GM18508 (cell line): ENCODE measurements at regions not wholly inside any gene's neighbourhood (a gene's known extent, or its start where the extent isn't known, plus 50 kb on each side); places are given as distances from the start of the nearest gene placed in this dataset.
"Not testable (repeated sequence)": the region's sequence is repeated elsewhere in the genome, so short reads cannot be mapped to it uniquely, and the experiment has no call there.

Experiments used
- ATAC-seq: cut with Tn5 transposase; IDR thresholded peaks from one replicate; pipeline ENCODE4 v1.9.1; 2021; ENCODE audit warnings: moderate number of reproducible peaks; ENCODE audit not compliant: insufficient read depth, unreplicated experiment

DNA sequence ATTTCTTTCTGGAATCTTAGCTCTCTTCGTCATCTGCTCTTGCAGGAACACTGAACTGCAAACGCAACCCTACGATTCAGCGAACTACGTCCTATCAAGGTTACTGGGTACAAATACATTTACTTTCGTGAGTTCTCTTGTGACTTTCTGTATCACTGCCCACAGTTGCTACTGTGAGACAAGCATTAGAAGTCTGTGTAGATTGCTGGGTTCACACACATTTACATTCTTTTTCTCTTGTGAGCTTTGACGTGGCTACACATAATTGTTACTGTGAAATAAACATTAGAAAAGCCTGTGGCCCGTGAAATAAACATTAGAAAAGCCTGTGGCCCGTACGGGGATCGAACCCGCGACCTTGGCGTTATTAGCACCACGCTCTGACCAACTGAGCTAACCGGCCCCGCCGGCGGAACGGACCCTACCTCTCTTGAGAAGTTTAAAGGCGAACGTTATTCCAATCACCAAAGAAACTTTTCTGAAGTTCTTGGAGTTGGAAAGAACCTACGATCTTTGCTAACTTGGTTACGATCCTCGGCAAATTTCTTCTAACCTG lies 61.2 kb upstream of the ZNF322 start:
- not testable (repeated sequence) for ATAC-seq

DNA sequence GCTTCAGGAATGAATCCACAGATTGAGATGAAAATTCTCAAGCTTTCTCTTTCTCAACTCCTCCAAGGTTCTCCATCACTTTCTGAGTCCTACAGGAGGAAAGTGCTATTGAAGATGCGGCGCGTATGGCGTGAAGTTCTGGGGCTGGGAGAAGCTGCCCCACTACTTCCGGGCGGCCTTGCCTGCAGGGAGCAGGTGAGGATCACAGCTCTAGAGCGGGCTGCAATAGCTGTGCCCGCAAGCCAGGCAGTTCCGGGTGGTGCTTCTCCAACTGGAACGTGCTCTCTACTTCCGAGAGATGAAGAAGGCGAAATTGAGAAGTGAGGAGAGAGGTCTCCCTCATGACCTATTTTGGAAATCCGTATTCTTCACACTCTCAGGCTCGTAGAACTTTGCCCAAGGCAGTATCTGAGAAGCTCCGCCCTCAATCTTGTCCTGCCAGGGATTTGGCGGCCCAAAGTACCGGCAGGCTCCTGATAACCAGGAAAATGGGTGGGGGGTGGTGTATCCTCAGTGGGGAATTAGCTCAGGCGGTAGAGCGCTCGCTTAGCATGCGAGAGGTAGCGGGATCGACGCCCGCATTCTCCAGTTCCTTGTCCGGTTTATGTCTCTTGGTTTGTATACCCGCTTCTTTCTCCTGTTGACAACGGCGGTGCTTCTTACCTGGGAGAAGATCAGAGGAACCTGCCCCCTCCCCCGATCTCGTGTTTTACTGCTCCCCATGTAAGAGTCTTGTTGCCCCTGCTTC lies 70.6 kb upstream of the ZNF322 start:
- ATAC-seq = not testable (repeated sequence)

DNA sequence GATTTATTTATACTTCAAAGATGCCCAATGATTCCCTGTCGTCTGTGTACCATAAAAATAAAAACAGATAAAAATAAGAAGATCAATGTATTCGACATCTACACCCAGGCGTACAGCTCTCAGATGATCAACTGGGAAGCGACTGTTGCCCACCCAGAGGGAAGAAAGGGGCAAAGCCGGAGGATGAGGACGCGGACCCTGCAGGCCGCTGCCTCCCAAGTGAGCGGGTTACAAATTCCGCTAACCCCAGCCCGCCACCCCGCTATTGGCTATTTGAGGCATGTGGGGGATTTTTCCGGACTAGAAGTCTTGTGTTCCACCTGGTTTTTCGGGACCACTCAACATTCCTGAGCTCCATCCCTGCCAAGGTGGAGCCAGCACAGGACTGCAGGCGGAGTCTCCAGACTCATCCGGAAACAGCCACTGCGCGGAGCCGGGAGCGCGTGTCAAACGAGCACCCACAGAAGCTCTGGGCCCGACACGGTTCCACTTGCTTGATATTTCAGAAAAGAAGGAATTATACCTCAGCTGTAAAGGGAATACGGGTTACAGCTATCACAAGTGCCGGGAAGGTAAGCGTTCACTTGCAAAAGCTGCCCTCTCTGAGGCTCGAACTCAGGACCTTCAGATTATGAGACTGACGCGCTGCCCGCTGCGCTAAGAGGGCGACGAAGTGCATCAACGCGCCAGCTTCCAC lies 75.4 kb upstream of the ZNF322 start:
- ATAC-seq = not testable (repeated sequence)

DNA sequence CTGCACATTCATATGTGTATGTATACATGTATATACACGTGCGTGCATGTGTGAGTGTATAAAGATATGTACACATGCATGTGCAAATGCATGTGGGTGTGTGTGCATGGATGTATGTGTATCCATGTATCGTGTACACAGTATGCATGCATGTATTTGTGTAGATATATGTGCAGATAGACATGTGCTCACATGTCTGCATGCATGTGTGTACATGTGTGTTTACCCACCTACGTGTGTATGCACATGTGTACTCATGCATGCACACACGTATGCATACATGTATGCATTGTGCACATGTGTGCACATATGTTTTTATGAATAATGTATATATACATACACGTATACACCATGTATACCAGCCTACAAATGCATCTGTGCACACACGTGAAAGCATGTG lies 80.3 kb upstream of the ZNF322 start:
- ATAC-seq = no peak

DNA sequence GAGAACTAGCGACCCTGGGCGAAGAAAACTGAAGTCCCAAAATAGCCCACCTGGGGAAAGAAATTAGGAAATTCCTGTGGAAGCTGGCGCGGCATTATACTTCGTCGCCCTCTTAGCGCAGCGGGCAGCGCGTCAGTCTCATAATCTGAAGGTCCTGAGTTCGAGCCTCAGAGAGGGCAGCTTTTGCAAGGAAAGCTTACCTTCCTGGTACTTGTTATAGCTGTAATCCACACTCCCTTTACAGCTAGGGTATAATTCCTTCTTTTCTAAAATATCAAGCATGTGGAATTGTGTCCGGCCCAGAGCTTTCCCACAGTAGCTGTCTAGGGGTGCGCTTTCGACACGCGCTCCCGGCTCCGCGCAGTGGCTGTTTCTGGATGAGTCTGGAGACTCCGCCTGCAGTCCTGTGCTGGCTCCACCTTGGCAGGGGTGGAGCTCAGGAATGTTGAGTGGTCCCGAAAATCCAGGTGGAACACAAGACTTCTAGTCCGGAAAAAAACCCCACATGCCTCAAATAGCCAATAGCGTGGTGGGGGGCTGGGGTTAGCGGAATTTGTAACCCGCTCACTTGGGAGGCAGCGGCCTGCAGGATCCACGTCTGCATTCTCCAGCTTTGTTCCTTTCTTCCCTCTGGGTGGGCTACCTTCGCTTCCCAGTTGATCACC lies 83.7 kb upstream of the ZNF322 start:
- no peak for ATAC-seq

DNA sequence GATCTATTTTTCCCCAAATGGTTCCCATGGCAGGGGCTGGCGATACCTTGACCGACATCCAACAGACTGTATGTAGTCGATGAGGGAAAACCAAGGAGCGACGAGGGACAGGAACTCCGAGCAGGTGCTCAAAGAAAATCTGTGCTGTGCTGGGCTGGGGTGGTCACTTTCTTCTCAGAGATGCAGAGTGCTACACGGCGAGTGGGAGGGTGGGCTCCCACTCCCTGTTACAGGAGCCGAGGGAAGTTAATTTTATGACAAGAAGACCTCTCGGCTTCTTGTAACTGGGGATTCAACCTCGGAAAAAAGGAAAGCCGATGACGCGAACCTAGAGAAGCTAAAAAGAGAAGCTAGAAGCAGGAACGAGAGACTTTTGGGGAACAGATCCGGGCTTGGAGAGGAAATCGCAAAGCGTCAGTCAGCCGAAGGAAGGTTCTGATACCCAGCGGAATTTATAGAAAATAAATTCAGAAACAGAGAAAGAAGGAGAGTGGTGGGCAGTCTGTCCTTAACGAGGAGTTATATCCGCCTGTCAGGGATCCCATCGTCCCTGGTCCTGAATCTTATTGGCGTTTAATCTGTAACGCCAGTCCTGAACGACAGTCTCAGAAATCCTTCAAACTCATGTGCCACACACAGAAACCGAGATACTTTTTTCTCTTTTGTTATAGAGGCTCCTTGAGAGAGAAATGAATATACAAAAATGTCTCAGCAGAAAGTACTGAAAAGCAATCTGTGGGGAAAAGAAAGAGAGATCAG lies 84.6 kb upstream of the ZNF322 start:
- ATAC-seq = no peak

DNA sequence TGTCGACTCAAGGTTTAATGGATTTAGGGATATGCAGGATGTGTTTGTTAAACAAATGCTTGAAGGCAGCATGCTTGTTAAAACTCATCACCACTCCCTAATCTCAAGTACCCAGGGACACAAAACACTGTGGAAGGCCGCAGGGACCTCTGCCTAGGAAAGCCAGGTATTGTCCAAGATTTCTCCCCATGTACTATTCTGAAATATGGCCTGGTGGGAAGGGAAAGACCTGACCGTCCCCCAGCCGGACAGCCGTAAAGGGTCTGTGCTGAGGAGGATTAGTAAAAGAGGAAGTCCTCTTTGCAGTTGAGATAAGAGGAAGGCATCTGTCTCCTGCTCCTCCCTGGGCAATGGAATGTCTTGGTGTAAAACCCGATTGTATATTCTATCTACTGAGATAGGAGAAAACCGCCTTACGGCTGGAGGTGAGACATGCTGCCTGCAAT lies 85.3 kb upstream of the ZNF322 start:
- ATAC-seq = not testable (repeated sequence)

DNA sequence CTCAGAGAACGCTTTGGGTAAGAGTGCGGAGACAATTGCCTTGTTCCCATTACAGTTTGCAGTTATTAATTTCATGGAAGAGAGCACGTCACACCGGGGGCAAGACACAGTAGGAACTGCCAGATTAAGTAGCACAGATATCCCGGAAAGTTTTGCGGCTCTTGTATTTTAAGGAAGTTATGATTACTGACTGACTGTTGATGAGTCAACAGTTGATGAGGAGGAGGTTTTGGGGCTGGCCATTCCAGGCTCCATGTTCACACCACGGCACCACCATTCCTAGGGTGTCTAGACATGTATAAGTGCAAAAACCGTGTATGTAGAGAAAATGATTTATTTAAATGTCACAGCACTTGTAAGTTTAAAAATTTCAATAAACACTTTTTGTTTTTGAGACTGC lies 86.4 kb upstream of the ZNF322 start:
- not testable (repeated sequence) for ATAC-seq

DNA sequence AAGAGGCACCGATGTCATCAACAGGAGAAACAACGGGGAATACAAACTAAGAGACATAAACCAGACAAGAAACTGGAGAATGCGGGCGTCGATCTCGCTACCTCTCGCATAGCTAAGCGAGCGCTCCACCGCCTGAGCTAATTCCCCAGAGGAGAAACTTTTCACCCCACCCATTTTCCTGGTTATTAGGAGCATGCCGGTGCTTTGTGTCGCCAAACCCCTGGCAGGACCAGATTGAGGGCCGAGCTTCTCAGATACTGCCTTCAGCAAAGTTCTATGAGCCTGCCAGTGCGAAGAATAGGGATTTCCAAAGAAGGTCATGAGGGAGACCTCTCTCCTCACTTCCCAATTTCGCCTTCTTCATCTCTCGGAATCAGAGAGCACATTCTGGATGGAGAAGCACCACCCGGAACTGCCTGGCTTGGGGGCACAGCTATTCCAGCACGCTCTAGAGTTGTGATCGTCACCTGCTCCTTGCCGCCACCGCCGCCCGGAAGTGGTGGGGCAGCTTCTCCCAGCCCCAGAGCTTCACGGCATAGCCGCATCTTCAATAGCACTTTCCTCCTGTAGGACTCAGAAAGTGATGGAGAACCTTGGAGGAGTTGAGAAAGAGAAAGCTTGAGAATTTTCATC lies 89.7 kb upstream of the ZNF322 start:
- not testable (repeated sequence) for ATAC-seq

DNA sequence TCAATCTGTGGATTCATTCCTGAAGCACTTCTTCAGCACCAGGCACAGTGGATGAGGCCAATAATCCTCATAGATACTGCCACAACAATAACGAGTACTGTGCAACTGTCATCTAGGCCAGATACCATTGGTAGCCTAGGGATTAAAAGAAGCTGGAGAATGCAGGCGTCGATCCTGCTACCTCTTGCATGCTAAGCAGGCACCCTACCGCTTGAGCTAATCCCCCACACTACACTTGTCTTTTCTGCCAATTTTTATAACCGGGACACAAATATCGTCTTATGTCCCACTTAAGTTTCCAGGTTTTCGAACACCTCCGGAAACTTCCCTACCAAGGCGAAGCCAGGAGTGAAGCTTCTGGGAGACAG lies 90.2 kb upstream of the ZNF322 start:
- ATAC-seq = not testable (repeated sequence)

DNA sequence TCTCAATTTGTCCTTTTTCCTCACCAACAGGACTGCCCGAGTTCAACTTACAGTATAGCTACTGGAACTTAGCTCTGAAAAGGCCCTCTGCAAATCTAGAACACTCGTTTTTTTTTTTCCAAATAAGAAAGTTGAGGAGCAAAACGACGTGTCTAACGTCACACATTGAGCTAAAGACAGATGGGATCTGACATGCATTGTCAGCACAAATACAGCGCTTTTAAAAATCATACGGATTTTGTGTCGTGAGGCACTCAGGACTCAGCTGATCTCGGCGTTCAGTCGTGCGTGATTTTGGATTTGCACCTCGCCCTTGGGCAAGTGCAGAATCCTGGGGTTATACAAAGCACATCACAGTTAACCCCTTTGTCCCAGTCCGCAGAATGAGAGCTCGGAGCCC lies 94.7 kb upstream of the ZNF322 start:
- ATAC-seq = no peak

DNA sequence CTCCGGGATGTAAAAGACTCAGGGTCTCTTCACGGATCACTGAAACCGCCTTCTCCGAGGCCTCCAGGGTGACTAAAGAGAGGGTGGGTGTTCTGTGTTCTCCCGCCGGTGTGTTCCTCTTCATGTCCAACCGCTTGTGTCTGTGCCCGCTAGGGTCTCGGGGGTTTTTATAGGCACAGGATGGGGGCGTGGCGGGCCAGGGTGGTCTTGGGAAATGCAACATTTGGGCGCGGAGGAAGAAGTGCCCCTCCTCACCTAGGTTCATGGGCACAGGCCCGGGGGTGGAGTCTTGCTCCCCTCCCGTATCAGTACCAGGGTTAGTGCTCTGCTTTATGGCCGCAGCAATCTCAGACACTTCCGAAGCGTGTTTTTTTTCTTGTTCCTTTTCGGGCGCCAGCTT lies 95.3 kb upstream of the ZNF322 start:
- not testable (repeated sequence) for ATAC-seq

DNA sequence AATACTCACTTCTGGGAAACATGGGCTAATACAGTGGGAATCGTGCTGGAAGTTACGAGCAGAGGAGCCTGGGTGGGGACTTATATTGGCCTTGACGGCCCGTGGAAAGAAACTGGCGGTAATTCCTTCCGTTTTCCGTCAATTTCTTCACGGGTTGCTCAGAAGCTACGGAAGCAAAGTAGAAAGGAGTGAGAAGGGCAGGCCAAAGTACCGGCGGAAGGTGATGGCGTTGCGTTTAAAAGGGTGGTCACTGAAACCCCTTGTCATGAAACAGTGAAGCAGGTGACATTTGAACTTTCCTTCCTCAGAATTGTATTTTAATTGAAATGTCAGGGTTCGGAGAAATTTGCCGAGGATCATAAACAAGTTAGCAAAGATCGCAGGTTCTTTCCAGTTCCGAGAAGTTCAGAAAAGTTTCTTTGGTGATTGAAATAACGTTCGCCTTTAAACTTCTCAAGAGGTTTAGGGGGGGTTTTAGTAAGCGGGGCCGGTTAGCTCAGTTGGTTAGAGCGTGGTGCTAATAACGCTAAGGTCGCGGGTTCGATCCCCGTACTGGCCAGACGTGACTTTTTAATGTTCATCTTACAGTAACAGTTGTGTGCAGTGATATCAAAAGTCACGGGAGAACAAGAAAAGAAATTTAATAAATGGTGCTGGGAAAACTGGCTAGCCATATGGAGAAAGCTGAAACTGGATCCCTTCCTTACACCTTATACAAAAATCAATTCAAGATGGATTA lies 96.7 kb upstream of the ZNF322 start:
- not testable (repeated sequence) for ATAC-seq

DNA sequence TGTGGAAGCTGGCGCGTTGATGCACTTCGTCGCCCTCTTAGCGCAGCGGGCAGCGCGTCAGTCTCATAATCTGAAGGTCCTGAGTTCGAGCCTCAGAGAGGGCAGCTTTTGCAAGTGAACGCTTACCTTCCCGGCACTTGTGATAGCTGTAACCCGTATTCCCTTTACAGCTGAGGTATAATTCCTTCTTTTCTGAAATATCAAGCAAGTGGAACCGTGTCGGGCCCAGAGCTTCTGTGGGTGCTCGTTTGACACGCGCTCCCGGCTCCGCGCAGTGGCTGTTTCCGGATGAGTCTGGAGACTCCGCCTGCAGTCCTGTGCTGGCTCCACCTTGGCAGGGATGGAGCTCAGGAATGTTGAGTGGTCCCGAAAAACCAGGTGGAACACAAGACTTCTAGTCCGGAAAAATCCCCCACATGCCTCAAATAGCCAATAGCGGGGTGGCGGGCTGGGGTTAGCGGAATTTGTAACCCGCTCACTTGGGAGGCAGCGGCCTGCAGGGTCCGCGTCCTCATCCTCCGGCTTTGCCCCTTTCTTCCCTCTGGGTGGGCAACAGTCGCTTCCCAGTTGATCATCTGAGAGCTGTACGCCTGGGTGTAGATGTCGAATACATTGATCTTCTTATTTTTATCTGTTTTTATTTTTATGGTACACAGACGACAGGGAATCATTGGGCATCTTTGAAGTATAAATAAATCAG lies 106.8 kb upstream of the ZNF322 start:
- not testable (repeated sequence) for ATAC-seq

DNA sequence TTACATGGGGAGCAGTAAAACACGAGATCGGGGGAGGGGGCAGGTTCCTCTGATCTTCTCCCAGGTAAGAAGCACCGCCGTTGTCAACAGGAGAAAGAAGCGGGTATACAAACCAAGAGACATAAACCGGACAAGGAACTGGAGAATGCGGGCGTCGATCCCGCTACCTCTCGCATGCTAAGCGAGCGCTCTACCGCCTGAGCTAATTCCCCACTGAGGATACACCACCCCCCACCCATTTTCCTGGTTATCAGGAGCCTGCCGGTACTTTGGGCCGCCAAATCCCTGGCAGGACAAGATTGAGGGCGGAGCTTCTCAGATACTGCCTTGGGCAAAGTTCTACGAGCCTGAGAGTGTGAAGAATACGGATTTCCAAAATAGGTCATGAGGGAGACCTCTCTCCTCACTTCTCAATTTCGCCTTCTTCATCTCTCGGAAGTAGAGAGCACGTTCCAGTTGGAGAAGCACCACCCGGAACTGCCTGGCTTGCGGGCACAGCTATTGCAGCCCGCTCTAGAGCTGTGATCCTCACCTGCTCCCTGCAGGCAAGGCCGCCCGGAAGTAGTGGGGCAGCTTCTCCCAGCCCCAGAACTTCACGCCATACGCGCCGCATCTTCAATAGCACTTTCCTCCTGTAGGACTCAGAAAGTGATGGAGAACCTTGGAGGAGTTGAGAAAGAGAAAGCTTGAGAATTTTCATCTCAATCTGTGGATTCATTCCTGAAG lies 111.6 kb upstream of the ZNF322 start:
- ATAC-seq = not testable (repeated sequence)

DNA sequence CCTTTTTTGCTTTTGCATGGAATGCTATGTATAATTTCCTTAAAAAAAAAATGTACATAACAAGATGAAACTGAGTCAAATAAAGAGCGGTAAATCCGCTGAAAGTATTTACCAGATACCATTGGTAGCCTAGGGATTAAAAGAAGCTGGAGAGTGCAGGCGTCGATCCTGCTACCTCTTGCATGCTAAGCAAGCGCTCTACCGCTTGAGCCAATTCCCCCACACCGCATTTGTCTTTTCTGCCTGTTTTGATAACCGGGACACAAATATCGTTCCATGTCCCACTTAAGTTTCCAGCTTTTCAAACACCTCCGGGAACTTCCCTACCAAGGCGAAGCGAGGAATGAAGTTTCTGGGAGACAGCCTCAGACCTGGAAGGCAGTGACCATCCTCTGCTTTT lies 113.9 kb upstream of the ZNF322 start:
- ATAC-seq = not testable (repeated sequence)

DNA sequence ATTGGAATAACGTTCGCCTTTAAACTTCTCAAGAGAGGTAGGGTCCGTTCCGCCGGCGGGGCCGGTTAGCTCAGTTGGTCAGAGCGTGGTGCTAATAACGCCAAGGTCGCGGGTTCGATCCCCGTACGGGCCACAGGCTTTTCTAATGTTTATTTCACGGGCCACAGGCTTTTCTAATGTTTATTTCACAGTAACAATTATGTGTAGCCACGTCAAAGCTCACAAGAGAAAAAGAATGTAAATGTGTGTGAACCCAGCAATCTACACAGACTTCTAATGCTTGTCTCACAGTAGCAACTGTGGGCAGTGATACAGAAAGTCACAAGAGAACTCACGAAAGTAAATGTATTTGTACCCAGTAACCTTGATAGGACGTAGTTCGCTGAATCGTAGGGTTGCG lies 121.0 kb upstream of the ZNF322 start:
- not testable (repeated sequence) for ATAC-seq
